A673 (cell line): ENCODE measurements at regions not wholly inside any gene's neighbourhood (a gene's known extent, or its start where the extent isn't known, plus 50 kb on each side); places are given as distances from the start of the nearest gene placed in this dataset.

Experiments
- BruUV-seq: library from RNA; stranded (reverse); fragments of 400-500 nt; replicated peaks from 2 replicates; lab custom pipeline; 2021; lab: Mats Ljungman, UMichigan
- CTCF ChIA-PET: fragments of 300-600 bp; sonication (Branson Sonifier 250); formaldehyde crosslinking; loops from one replicate; lab custom pipeline; 2022; ENCODE audit warnings: antibody characterized with exemption; lab: Charles Lee
- POLR2A ChIA-PET: fragments of 300-600 bp; sonication (Branson Sonifier 250); formaldehyde crosslinking; loops from one replicate; lab custom pipeline; 2022; ENCODE audit warnings: antibody characterized with exemption; ENCODE audit not compliant: low non-redundant PET; lab: Charles Lee
- DNase-seq: peaks from one replicate; pipeline ENCODE4 v3.0.0-alpha.2; 2015; ENCODE audit warnings: low spot score
- H3K27ac ChIP-seq: fragments of 200-600 bp; sonication (generic); 2 replicates; pipeline ENCODE4 v1.5.1; 2016; ENCODE audit warnings: mixed run types, low read depth, mild to moderate bottlenecking, mixed read lengths, antibody characterized with exemption, low read length; ENCODE audit not compliant: poor library complexity, severe bottlenecking
- H3K27me3 ChIP-seq: fragments of 200-600 bp; sonication (generic); replicated peaks from 2 replicates; pipeline ENCODE4 v1.6.1; 2017; ENCODE audit warnings: mixed run types, low read depth, mild to moderate bottlenecking, mixed read lengths, antibody characterized with exemption, low read length; ENCODE audit not compliant: insufficient read depth, poor library complexity
- H3K36me3 ChIP-seq: fragments of 200-600 bp; sonication (generic); 2 replicates; pipeline ENCODE4 v1.6.1; 2016; ENCODE audit warnings: mixed run types, mild to moderate bottlenecking, mixed read lengths, antibody characterized with exemption, low read length; ENCODE audit not compliant: insufficient read depth, poor library complexity, severe bottlenecking
- H3K4me1 ChIP-seq: fragments of 200-600 bp; sonication (generic); 2 replicates; pipeline ENCODE4 v1.6.1; 2017; ENCODE audit warnings: mixed run types, mild to moderate bottlenecking, mixed read lengths, antibody characterized with exemption, low read length; ENCODE audit not compliant: insufficient read depth, poor library complexity, severe bottlenecking
- H3K4me3 ChIP-seq: fragments of 200-600 bp; sonication (generic); 2 replicates; pipeline ENCODE4 v1.5.1; 2016; ENCODE audit warnings: low read depth, mixed run types, mild to moderate bottlenecking, mixed read lengths, low read length; ENCODE audit not compliant: poor library complexity, severe bottlenecking
- H3K9me3 ChIP-seq: fragments of 200-600 bp; sonication (generic); 2 replicates; pipeline ENCODE4 v1.6.1; 2016; ENCODE audit warnings: mixed run types, low read depth, mild to moderate bottlenecking, mixed read lengths, antibody characterized with exemption, low read length; ENCODE audit not compliant: poor library complexity, severe bottlenecking
- CTCF ChIP-seq: fragments of 300-800, 200-600 bp; sonication (generic); conservative IDR thresholded peaks from 2 replicates; pipeline ENCODE4 v1.5.1; 2017; ENCODE audit warnings: low read depth, mild to moderate bottlenecking, antibody characterized with exemption, low read length, moderate library complexity, mixed read lengths
- EZH2 ChIP-seq: fragments of 200-600 bp; sonication (generic); IDR thresholded peaks from 2 replicates; pipeline ENCODE4 v1.6.1; 2017; ENCODE audit warnings: borderline replicate concordance, low read depth, mild to moderate bottlenecking, mixed read lengths, antibody characterized with exemption, low read length; ENCODE audit not compliant: poor library complexity, severe bottlenecking
- intact Hi-C: fragments of 100-400 bp; cut with micrococcal nuclease; formaldehyde crosslinking; loops from one replicate; pipeline ENCODE4 v1.10.0; 2022; ENCODE audit not compliant: unreplicated experiment

- CTCF ChIA-PET, result no interaction called here
- H3K4me1 ChIP-seq, result no peaks in the 10 kb centered on the region
- POLR2A ChIA-PET, result no interaction called here
- H3K27ac ChIP-seq, result no peak overlapping the region
- H3K27me3 ChIP-seq, result no peaks in the 10 kb centered on the region
- intact Hi-C loops, result no loop called here
- H3K9me3 ChIP-seq, result no peaks in the 10 kb centered on the region
- no peak overlapping the region for H3K4me3 ChIP-seq
- H3K36me3 ChIP-seq, result no peaks in the 10 kb centered on the region
- DNase-seq, result no peak
- no TSS peak for BruUV-seq
- TF ChIP-seq CTCF (no peak), EZH2 (no peak)
Observed at GRCh38 chr10:24793648-24794379, 70.1 kb upstream of the ARHGAP21 start.

- no peaks in the 10 kb centered on the region for H3K4me1 ChIP-seq
- POLR2A ChIA-PET, result no interaction called here
- H3K36me3 ChIP-seq, result no peaks in the 10 kb centered on the region
- no peak for DNase-seq
- intact Hi-C loops, result no loop called here
- CTCF ChIA-PET, result no interaction called here
- BruUV-seq, result no TSS peak
- H3K9me3 ChIP-seq, result no peaks in the 10 kb centered on the region
- H3K27me3 ChIP-seq, result no peaks in the 10 kb centered on the region
- H3K27ac ChIP-seq, result no peak overlapping the region
- H3K4me3 ChIP-seq, result no peak overlapping the region
- TF ChIP-seq CTCF, result no peak
- no peak for TF ChIP-seq EZH2
Observed at GRCh38 chr10:24792638-24793037, 69.0 kb upstream of the ARHGAP21 start.

GRCh38 chr10:24791084-24791726 is 67.5 kb upstream of the ARHGAP21 start:
- Histone ChIP-seq H3K36me3 (no peaks in the 10 kb centered on the region), H3K27me3 (no peaks in the 10 kb centered on the region), H3K4me1 (no peaks in the 10 kb centered on the region), H3K4me3 (no peak overlapping the region), H3K9me3 (no peaks in the 10 kb centered on the region), H3K27ac (no peak overlapping the region)
- CTCF ChIA-PET, result no interaction called here
- intact Hi-C loops, result no loop called here
- POLR2A ChIA-PET, result no interaction called here
- DNase-seq, result no peak
- TF ChIP-seq EZH2 (no peak), CTCF (no peak)
- BruUV-seq, result no TSS peak
